BLaER1 (cell line): ENCODE measurements at regions not wholly inside any gene's neighbourhood (a gene's known extent, or its start where the extent isn't known, plus 50 kb on each side); places are given as distances from the start of the nearest gene placed in this dataset.
"Not testable (repeated sequence)": the region's sequence is repeated elsewhere in the genome, so short reads cannot be mapped to it uniquely, and the experiment has no call there.

ENCODE experiments used
- H3K27ac ChIP-seq: shearing (Covaris generic); formaldehyde crosslinking; 2 replicates; pipeline ENCODE4 v1.8.1; 2022
- H3K27me3 ChIP-seq: shearing (Covaris generic); formaldehyde crosslinking; 2 replicates; pipeline ENCODE4 v1.8.1; 2022
- H3K36me3 ChIP-seq: shearing (Covaris generic); formaldehyde crosslinking; 2 replicates; pipeline ENCODE4 v1.8.1; 2022
- H3K4me1 ChIP-seq: shearing (Covaris generic); formaldehyde crosslinking; 2 replicates; pipeline ENCODE4 v1.8.1; 2022
- H3K4me2 ChIP-seq: shearing (Covaris generic); formaldehyde crosslinking; 2 replicates; pipeline ENCODE4 v1.8.1; 2022
- H3K4me3 ChIP-seq: shearing (Covaris generic); formaldehyde crosslinking; 2 replicates; pipeline ENCODE4 v1.8.1; 2022
- H3K9ac ChIP-seq: shearing (Covaris generic); formaldehyde crosslinking; 2 replicates; pipeline ENCODE4 v1.8.1; 2022
- H3K9me3 ChIP-seq: shearing (Covaris generic); formaldehyde crosslinking; 2 replicates; pipeline ENCODE4 v1.8.1; 2022
- H4K20me1 ChIP-seq: shearing (Covaris generic); formaldehyde crosslinking; 2 replicates; pipeline ENCODE4 v1.8.1; 2022
- Cebpa-rat ChIP-seq: shearing (Covaris generic); IDR thresholded peaks from 2 replicates; pipeline ENCODE4 v1.8.1; 2022

DNA sequence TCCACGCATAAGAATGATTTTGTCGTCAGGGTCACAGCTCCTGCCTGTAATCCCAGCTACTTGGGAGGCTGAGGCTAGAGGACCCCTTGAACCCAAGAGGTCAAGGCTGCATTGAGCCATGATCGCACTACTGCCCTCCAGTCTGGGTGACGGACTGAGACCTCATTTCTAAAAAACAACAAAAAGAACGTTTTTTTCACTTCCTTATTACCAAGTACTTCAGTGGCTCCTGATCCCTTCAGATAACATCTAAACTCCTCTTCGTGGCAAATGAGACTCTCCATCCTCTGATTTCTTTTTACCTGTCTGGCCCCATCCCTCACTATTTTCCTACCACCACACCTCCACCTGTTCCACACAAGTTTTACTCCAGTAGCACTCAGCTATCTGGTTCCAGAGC is 105.4 kb upstream of the TLK1 start:
- Histone ChIP-seq H3K4me1 (no peaks in the 10 kb centered on the region), H3K27me3 (no peaks in the 10 kb centered on the region), H3K36me3 (no peaks in the 10 kb centered on the region), H3K9ac (no peak overlapping the region), H4K20me1 (no peaks in the 10 kb centered on the region), H3K9me3 (no peaks in the 10 kb centered on the region), H3K27ac (no peak overlapping the region), H3K4me3 (no peak overlapping the region), H3K4me2 (no peak overlapping the region)
- no peak for TF ChIP-seq Cebpa-rat

DNA sequence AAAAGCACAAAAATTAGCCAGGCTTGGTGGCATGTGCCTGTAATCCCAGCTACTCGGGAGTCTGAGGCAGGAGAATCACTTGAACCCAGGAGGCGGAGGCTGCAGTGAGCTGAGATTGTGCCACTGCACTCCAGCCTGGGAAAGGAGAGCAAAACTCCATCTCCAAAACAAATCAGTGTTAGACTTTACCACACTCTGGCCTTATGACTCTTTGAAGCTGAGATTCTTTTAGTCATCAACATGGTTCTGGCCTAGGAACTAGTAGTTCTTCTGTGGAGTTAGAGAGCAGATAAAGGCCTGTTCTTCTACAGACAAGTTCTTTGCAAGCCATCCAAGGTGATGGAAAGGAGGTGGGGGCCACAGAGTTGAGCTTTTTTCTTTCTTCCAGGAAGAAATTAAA is 100.8 kb upstream of the TLK1 start:
- H4K20me1 ChIP-seq, H3K4me2 ChIP-seq, H3K36me3 ChIP-seq, H3K27me3 ChIP-seq, H3K9ac ChIP-seq, H3K27ac ChIP-seq, H3K4me3 ChIP-seq: not testable (repeated sequence)
- Histone ChIP-seq H3K4me1 (peaks cover 10% of the 10 kb centered on the region), H3K9me3 (peaks cover 10% of the 10 kb centered on the region)

GRCh38 chr2:171260471-171261424 is 100.1 kb upstream of the TLK1 start:
- H3K9me3 ChIP-seq = peaks cover 10% of the 10 kb centered on the region
- H3K27ac ChIP-seq = 0 out of 2 replicates have a peak overlapping the region, but pooled peaks have one; percentile 15
- peak overlapping the region; percentile 33 for H3K4me2 ChIP-seq

GRCh38 chr2:171254666-171255065 is 94.0 kb upstream of the TLK1 start:
- H3K27me3 ChIP-seq = no peaks in the 10 kb centered on the region
- H3K4me3 ChIP-seq = no peak overlapping the region
- no peaks in the 10 kb centered on the region for H4K20me1 ChIP-seq

More at GRCh38 chr2:171260471-171261424, 100.1 kb upstream of the TLK1 start:
- Histone ChIP-seq H3K27me3 (no peaks in the 10 kb centered on the region), H3K4me3 (no peak overlapping the region), H3K36me3 (no peaks in the 10 kb centered on the region), H4K20me1 (no peaks in the 10 kb centered on the region), H3K4me1 (peaks cover 10% of the 10 kb centered on the region), H3K9ac (no peak overlapping the region)
- TF ChIP-seq Cebpa-rat = no peak

GRCh38 chr2:171253900-171254650 is 93.4 kb upstream of the TLK1 start:
- TF ChIP-seq Cebpa-rat = no peak
- Histone ChIP-seq H3K4me2 (no peak overlapping the region), H3K27me3 (no peaks in the 10 kb centered on the region), H3K4me1 (no peaks in the 10 kb centered on the region), H3K9ac (no peak overlapping the region), H3K27ac (no peak overlapping the region), H3K36me3 (no peaks in the 10 kb centered on the region), H3K9me3 (peaks cover 10% of the 10 kb centered on the region), H3K4me3 (no peak overlapping the region), H4K20me1 (no peaks in the 10 kb centered on the region)

More at GRCh38 chr2:171254666-171255065, 94.0 kb upstream of the TLK1 start:
- TF ChIP-seq Cebpa-rat = no peak
- H3K9ac ChIP-seq = no peak overlapping the region
- H3K27ac ChIP-seq = no peak overlapping the region
- H3K36me3 ChIP-seq = no peaks in the 10 kb centered on the region
- no peak overlapping the region for H3K4me2 ChIP-seq
- H3K4me1 ChIP-seq = no peaks in the 10 kb centered on the region
- peaks cover 16% of the 10 kb centered on the region for H3K9me3 ChIP-seq

DNA sequence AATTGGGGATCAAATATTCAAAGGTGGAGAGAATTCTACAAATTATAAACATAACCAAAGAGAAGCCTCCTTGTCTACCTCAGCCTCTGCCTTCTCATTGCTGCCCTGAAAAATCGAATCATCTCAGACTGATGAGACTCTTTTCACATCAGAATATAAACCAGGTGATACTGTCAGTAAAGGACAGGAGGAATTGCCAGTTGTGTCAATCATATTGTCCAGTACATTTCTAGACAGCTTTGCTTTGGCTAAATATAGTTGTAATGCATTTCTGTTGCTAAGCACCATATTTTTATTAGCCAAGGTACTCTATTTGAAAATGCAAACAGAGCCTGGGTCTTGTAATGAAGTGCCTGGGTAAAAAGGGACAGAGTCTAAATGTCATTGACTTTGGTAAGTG is 92.6 kb upstream of the TLK1 start:
- H3K27ac ChIP-seq = no peak overlapping the region
- no peak overlapping the region for H3K4me3 ChIP-seq
- H3K9me3 ChIP-seq = peaks cover 9% of the 10 kb centered on the region; the same call in 1 of the 2 replicates
- H3K4me1 ChIP-seq = no peaks in the 10 kb centered on the region
- H3K36me3 ChIP-seq = no peaks in the 10 kb centered on the region
- H3K9ac ChIP-seq = no peak overlapping the region
- no peak overlapping the region for H3K4me2 ChIP-seq
- no peak for TF ChIP-seq Cebpa-rat
- H4K20me1 ChIP-seq = no peaks in the 10 kb centered on the region
- H3K27me3 ChIP-seq = no peaks in the 10 kb centered on the region

- Histone ChIP-seq H3K9ac (no peak overlapping the region), H3K4me1 (no peaks in the 10 kb centered on the region), H3K4me2 (no peak overlapping the region), H3K27ac (no peak overlapping the region), H3K27me3 (no peaks in the 10 kb centered on the region), H3K9me3 (peaks cover 22% of the 10 kb centered on the region), H4K20me1 (no peaks in the 10 kb centered on the region), H3K36me3 (no peaks in the 10 kb centered on the region), H3K4me3 (no peak overlapping the region)
- TF ChIP-seq Cebpa-rat = no peak
These were observed 89.0 kb upstream of the TLK1 start for GRCh38 chr2:171249689-171250088.

GRCh38 chr2:171247741-171248662 is 87.3 kb upstream of the TLK1 start:
- Histone ChIP-seq H3K27ac (no peak overlapping the region), H4K20me1 (no peaks in the 10 kb centered on the region), H3K9me3 (peaks cover 25% of the 10 kb centered on the region), H3K4me1 (no peaks in the 10 kb centered on the region), H3K4me3 (no peak overlapping the region), H3K9ac (no peak overlapping the region), H3K4me2 (no peak overlapping the region), H3K36me3 (no peaks in the 10 kb centered on the region), H3K27me3 (no peaks in the 10 kb centered on the region)
- TF ChIP-seq Cebpa-rat = no peak
